HPDE6-E6E7 (cell line): ENCODE measurements at regions not wholly inside any gene's neighbourhood (a gene's known extent, or its start where the extent isn't known, plus 50 kb on each side); places are given as distances from the start of the nearest gene placed in this dataset.

Source experiments
- DNase-seq: peaks from one replicate; pipeline ENCODE4 v3.0.0; 2011; ENCODE audit warnings: missing footprints; ENCODE audit errors: extremely low spot score

GRCh38 chr7:124423863-124424262 lies 341.7 kb downstream of the GPR37 start:
- DNase-seq, result no peak

- DNase-seq, result no peak
Observed at GRCh38 chr7:124422081-124422480, 343.5 kb downstream of the GPR37 start.

GRCh38 chr7:124420367-124420766 lies 345.2 kb downstream of the GPR37 start:
- DNase-seq, result no peak

GRCh38 chr7:124413029-124413428 lies 352.6 kb downstream of the GPR37 start:
- no peak for DNase-seq

GRCh38 chr7:124412531-124412930 lies 353.1 kb downstream of the GPR37 start:
- no peak for DNase-seq

GRCh38 chr7:124411796-124412195 lies 353.8 kb downstream of the GPR37 start:
- DNase-seq, result no peak

GRCh38 chr7:124403587-124403986 lies 362.0 kb downstream of the GPR37 start:
- no peak for DNase-seq

GRCh38 chr7:124403112-124403511 lies 362.5 kb downstream of the GPR37 start:
- no peak for DNase-seq

- no peak for DNase-seq
Observed at GRCh38 chr7:124399941-124400340, 365.7 kb downstream of the GPR37 start.

- DNase-seq, result no peak
Observed at GRCh38 chr7:124398937-124399552, 366.2 kb upstream of the TMEM229A start.

- no peak for DNase-seq
Observed at GRCh38 chr7:124397134-124397533, 364.3 kb upstream of the TMEM229A start.

- DNase-seq, result no peak
Observed at GRCh38 chr7:124390301-124390700, 357.4 kb upstream of the TMEM229A start.

- no peak for DNase-seq
Observed at GRCh38 chr7:124388751-124389150, 355.9 kb upstream of the TMEM229A start.

GRCh38 chr7:124387056-124387455 lies 354.2 kb upstream of the TMEM229A start:
- DNase-seq, result no peak

- DNase-seq, result no peak
Observed at GRCh38 chr7:124379296-124379695, 346.4 kb upstream of the TMEM229A start.

- DNase-seq, result no peak
Observed at GRCh38 chr7:124376111-124376510, 343.2 kb upstream of the TMEM229A start.

GRCh38 chr7:124375391-124375790 lies 342.5 kb upstream of the TMEM229A start:
- no peak for DNase-seq

- no peak for DNase-seq
Observed at GRCh38 chr7:124369310-124369709, 336.4 kb upstream of the TMEM229A start.

GRCh38 chr7:124366118-124366517 lies 333.3 kb upstream of the TMEM229A start:
- no peak for DNase-seq

GRCh38 chr7:124364283-124364682 lies 331.4 kb upstream of the TMEM229A start:
- DNase-seq, result no peak

GRCh38 chr7:124354201-124354600 lies 321.3 kb upstream of the TMEM229A start:
- no peak for DNase-seq

- no peak for DNase-seq
Observed at GRCh38 chr7:124351950-124352349, 319.1 kb upstream of the TMEM229A start.

GRCh38 chr7:124349443-124349842 lies 316.6 kb upstream of the TMEM229A start:
- no peak for DNase-seq

- DNase-seq, result no peak
Observed at GRCh38 chr7:124338861-124339260, 306.0 kb upstream of the TMEM229A start.
